H9 (cell line): ENCODE measurements at regions not wholly inside any gene's neighbourhood (a gene's known extent, or its start where the extent isn't known, plus 50 kb on each side); places are given as distances from the start of the nearest gene placed in this dataset.

ENCODE experiments used
- DNase-seq: peaks from one replicate; pipeline ENCODE4 v3.0.0-alpha.2; 2017
- H2AFZ ChIP-seq: one replicate; pipeline ENCODE4 v1.6.1; 2013; ENCODE audit warnings: mild to moderate bottlenecking, low read length, control low read depth, moderate library complexity
- H2AK5ac ChIP-seq: 2 replicates; pipeline ENCODE4 v1.6.1; 2013; ENCODE audit warnings: low read length, control low read depth, mixed read lengths; ENCODE audit not compliant: insufficient read length
- H2BK120ac ChIP-seq: one replicate; pipeline ENCODE4 v1.6.1; 2013; ENCODE audit warnings: low read depth, mild to moderate bottlenecking, low read length, control low read depth, inconsistent platforms; ENCODE audit not compliant: poor library complexity, severe bottlenecking
- H2BK12ac ChIP-seq: 2 replicates; pipeline ENCODE4 v1.6.1; 2013; ENCODE audit warnings: low read length, control low read depth, mixed read lengths, low read depth; ENCODE audit not compliant: insufficient read length
- H2BK15ac ChIP-seq: 2 replicates; pipeline ENCODE4 v1.6.1; 2013; ENCODE audit warnings: low read depth, low read length, control low read depth
- H2BK20ac ChIP-seq: one replicate; pipeline ENCODE4 v1.6.1; 2013; ENCODE audit warnings: low read depth, mild to moderate bottlenecking, low read length, control low read depth, inconsistent platforms; ENCODE audit not compliant: poor library complexity, severe bottlenecking
- H2BK5ac ChIP-seq: 2 replicates; pipeline ENCODE4 v1.6.1; 2013; ENCODE audit warnings: low read length, control low read depth, mixed read lengths; ENCODE audit not compliant: insufficient read length
- H3K14ac ChIP-seq: 2 replicates; pipeline ENCODE4 v1.6.1; 2013; ENCODE audit warnings: low read length, control low read depth; ENCODE audit not compliant: insufficient read depth
- H3K18ac ChIP-seq: 2 replicates; pipeline ENCODE4 v1.6.1; 2013; ENCODE audit warnings: low read depth, mild to moderate bottlenecking, mixed read lengths, low read length, control low read depth; ENCODE audit not compliant: insufficient read length
- H3K23ac ChIP-seq: 2 replicates; pipeline ENCODE4 v1.6.1; 2013; ENCODE audit warnings: low read length, control low read depth, mixed read lengths, low read depth; ENCODE audit not compliant: insufficient read length
- H3K23me2 ChIP-seq: 2 replicates; pipeline ENCODE4 v1.6.1; 2013; ENCODE audit warnings: low read depth, mild to moderate bottlenecking, mixed read lengths, low read length, control low read depth; ENCODE audit not compliant: insufficient read length, poor library complexity, severe bottlenecking
- H3K27ac ChIP-seq: 2 replicates; pipeline ENCODE4 v1.5.1; 2013; ENCODE audit warnings: low read length, control low read depth, mixed read lengths, low read depth; ENCODE audit not compliant: insufficient read length
- H3K27me3 ChIP-seq: 2 replicates; pipeline ENCODE4 v1.6.1; 2013; ENCODE audit warnings: low read length, control low read depth, inconsistent platforms; ENCODE audit not compliant: insufficient read depth
- H3K4ac ChIP-seq: 2 replicates; pipeline ENCODE4 v1.6.1; 2013; ENCODE audit warnings: low read depth, mild to moderate bottlenecking, control low read depth, inconsistent platforms, low read length, moderate library complexity
- H3K4me1 ChIP-seq: 2 replicates; pipeline ENCODE4 v1.6.1; 2013; ENCODE audit warnings: low read length, control low read depth, inconsistent platforms; ENCODE audit not compliant: insufficient read depth
- H3K4me2 ChIP-seq: 2 replicates; pipeline ENCODE4 v1.6.1; 2013; ENCODE audit warnings: low read length, control low read depth, mixed read lengths; ENCODE audit not compliant: insufficient read length, insufficient read depth
- H3K56ac ChIP-seq: 2 replicates; pipeline ENCODE4 v1.6.1; 2013; ENCODE audit warnings: low read depth, mild to moderate bottlenecking, mixed read lengths, low read length, control low read depth; ENCODE audit not compliant: insufficient read length
- H3K79me1 ChIP-seq: 2 replicates; pipeline ENCODE4 v1.6.1; 2013; ENCODE audit warnings: low read depth, mild to moderate bottlenecking, moderate library complexity, low read length, control low read depth, inconsistent platforms; ENCODE audit not compliant: insufficient read depth, poor library complexity, severe bottlenecking
- H3K79me2 ChIP-seq: 2 replicates; pipeline ENCODE4 v1.6.1; 2013; ENCODE audit warnings: low read length, control low read depth, inconsistent platforms; ENCODE audit not compliant: insufficient read depth
- H3K9ac ChIP-seq: 2 replicates; pipeline ENCODE4 v1.6.1; 2013; ENCODE audit warnings: low read length, control low read depth, mixed read lengths; ENCODE audit not compliant: insufficient read length; ENCODE audit errors: extremely low read depth
- H3K9me3 ChIP-seq: one replicate; pipeline ENCODE4 v1.6.1; 2013; ENCODE audit warnings: low read depth, low read length, inconsistent platforms; ENCODE audit not compliant: control insufficient read depth
- H3T11ph ChIP-seq: one replicate; pipeline ENCODE4 v1.6.1; 2013; ENCODE audit warnings: mild to moderate bottlenecking, low read length, control low read depth, inconsistent platforms
- H4K20me1 ChIP-seq: one replicate; pipeline ENCODE4 v1.6.1; 2013; ENCODE audit not compliant: control insufficient read depth, insufficient read length, insufficient read depth
- H4K5ac ChIP-seq: 2 replicates; pipeline ENCODE4 v1.6.1; 2013; ENCODE audit warnings: low read depth, mild to moderate bottlenecking, mixed read lengths, low read length, control low read depth; ENCODE audit not compliant: insufficient read length
- H4K8ac ChIP-seq: replicated peaks from 2 replicates; pipeline ENCODE4 v1.6.1; 2013; ENCODE audit warnings: low read length, control low read depth, mixed read lengths, low read depth; ENCODE audit not compliant: insufficient read length
- H4K91ac ChIP-seq: 2 replicates; pipeline ENCODE4 v1.6.1; 2013; ENCODE audit warnings: low read depth, mild to moderate bottlenecking, moderate library complexity, mixed read lengths, low read length, control low read depth; ENCODE audit not compliant: insufficient read length
- H3K27ac Mint-ChIP-seq, 3 experiments: 2 replicates in 2 of 3; 3 replicates in 1 of 3; pipeline ENCODE4 v1.8.0; 2020 to 2021; ENCODE audit warnings: mixed read lengths in 3 of 3, mild to moderate bottlenecking in 1 of 3, moderate library complexity in 1 of 3
- H3K27me3 Mint-ChIP-seq: 2 replicates; pipeline ENCODE4 v1.8.0; 2021; ENCODE audit warnings: low read depth, mild to moderate bottlenecking, moderate library complexity, mixed read lengths
- H3K36me3 Mint-ChIP-seq, 3 experiments: 2 replicates in 2 of 3; 3 replicates in 1 of 3; pipeline ENCODE4 v1.8.0; 2020 to 2021; ENCODE audit warnings: low read depth in 3 of 3, mixed read lengths in 3 of 3; ENCODE audit not compliant: insufficient read depth in 1 of 3
- H3K4me1 Mint-ChIP-seq, 2 experiments: 2 replicates each; pipeline ENCODE4 v1.8.0; 2020; ENCODE audit warnings: mixed read lengths in 2 of 2
- H3K4me3 Mint-ChIP-seq, 2 experiments: 2 replicates in 1 of 2; 3 replicates in 1 of 2; pipeline ENCODE4 v1.8.0; 2020 to 2021; ENCODE audit warnings: mild to moderate bottlenecking in 2 of 2, mixed read lengths in 2 of 2, moderate library complexity in 1 of 2
- H3K9me3 Mint-ChIP-seq, 2 experiments: 2 replicates in 1 of 2; 3 replicates in 1 of 2; pipeline ENCODE4 v1.8.0; 2020; ENCODE audit warnings: mild to moderate bottlenecking in 2 of 2, mixed read lengths in 2 of 2, moderate library complexity in 1 of 2
- TF ChIP-seq, protein P1 (sequence below): fragments of 200-600 bp; sonication (generic); conservative IDR thresholded peaks from 3 replicates; pipeline ENCODE4 v1.8.0; 2021; ENCODE audit warnings: antibody characterized with exemption, mild to moderate bottlenecking

- no peak overlapping the region for H2BK5ac ChIP-seq
- H3K4ac ChIP-seq = no peak overlapping the region
- H2BK12ac ChIP-seq = no peak overlapping the region
- no peak overlapping the region for H2AK5ac ChIP-seq
- Mint-ChIP-seq H3K36me3 (peaks cover 0 to 2% (median under 1%) of the 10 kb centered on the region in 3 experiments; a peak in 2 of 7 replicates), H3K27ac (no peak overlapping the region), H3K27me3 (no peaks in the 10 kb centered on the region), H3K9me3 (no peaks in the 10 kb centered on the region; a peak in 1 of 5 replicates), H3K4me1 (peaks cover 5 to 9% of the 10 kb centered on the region in 2 experiments; a peak in 3 of 4 replicates), H3K4me3 (no peak overlapping the region)
- no peak overlapping the region for H2BK120ac ChIP-seq
- TF ChIP-seq, protein P1, sequence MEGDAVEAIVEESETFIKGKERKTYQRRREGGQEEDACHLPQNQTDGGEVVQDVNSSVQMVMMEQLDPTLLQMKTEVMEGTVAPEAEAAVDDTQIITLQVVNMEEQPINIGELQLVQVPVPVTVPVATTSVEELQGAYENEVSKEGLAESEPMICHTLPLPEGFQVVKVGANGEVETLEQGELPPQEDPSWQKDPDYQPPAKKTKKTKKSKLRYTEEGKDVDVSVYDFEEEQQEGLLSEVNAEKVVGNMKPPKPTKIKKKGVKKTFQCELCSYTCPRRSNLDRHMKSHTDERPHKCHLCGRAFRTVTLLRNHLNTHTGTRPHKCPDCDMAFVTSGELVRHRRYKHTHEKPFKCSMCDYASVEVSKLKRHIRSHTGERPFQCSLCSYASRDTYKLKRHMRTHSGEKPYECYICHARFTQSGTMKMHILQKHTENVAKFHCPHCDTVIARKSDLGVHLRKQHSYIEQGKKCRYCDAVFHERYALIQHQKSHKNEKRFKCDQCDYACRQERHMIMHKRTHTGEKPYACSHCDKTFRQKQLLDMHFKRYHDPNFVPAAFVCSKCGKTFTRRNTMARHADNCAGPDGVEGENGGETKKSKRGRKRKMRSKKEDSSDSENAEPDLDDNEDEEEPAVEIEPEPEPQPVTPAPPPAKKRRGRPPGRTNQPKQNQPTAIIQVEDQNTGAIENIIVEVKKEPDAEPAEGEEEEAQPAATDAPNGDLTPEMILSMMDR = no peak
- H3K4me2 ChIP-seq = no peak overlapping the region
- H3K27ac ChIP-seq = no peak overlapping the region
- H3K9ac ChIP-seq = no peak overlapping the region
- no peak overlapping the region for H4K5ac ChIP-seq
- no peaks in the 10 kb centered on the region for H3K4me1 ChIP-seq
- H3K14ac ChIP-seq = no peak overlapping the region
- H3K56ac ChIP-seq = no peak overlapping the region
- no peak overlapping the region for H4K91ac ChIP-seq
- H3K9me3 ChIP-seq = no peaks in the 10 kb centered on the region
- H4K20me1 ChIP-seq = no peaks in the 10 kb centered on the region
- H2AFZ ChIP-seq = no peak overlapping the region
- H3K79me1 ChIP-seq = no peaks in the 10 kb centered on the region
- no peak for DNase-seq
- no peaks in the 10 kb centered on the region for H3K79me2 ChIP-seq
- H2BK20ac ChIP-seq = no peak overlapping the region
- H3K23me2 ChIP-seq = no peaks in the 10 kb centered on the region
- H4K8ac ChIP-seq = no peak overlapping the region
- no peak overlapping the region for H3T11ph ChIP-seq
- H3K23ac ChIP-seq = no peak overlapping the region
- H3K27me3 ChIP-seq = no peaks in the 10 kb centered on the region
- no peak overlapping the region for H2BK15ac ChIP-seq
- H3K18ac ChIP-seq = no peak overlapping the region
Measured at GRCh38 chr3:95335517-95335916, 1272.7 kb downstream of the NSUN3 start.
